ENCODE measurements at regions not wholly inside any gene's neighbourhood (a gene's known extent, or its start where the extent isn't known, plus 50 kb on each side); places are given as distances from the start of the nearest gene placed in this dataset.

DNA sequence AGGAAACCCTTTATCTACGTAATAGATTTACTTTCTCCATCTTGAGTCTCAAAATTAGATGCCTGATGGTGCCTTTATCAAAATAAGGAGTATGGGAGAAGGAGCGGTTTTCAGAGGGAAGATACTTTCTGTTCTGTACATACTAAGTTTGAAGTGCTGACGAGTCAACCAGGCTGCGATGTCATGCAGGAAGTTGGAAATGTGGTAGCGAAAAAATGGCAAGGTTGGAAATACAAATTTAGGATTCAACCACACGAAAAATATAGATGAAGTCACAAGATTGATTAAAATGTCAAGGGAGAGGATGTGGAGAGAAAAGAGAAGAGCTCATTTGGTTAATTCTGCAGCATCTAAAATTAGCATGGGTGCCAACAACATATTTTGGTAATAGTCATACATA lies 129.5 kb downstream of the FOXD1 start:
- TF ChIP-seq EZH2phosphoT487 (IDR thresholded peaks at IDR 0.05; ENCODE audit: borderline replicate concordance, low read depth, low read length): no peak
- TF ChIP-seq, protein P1, sequence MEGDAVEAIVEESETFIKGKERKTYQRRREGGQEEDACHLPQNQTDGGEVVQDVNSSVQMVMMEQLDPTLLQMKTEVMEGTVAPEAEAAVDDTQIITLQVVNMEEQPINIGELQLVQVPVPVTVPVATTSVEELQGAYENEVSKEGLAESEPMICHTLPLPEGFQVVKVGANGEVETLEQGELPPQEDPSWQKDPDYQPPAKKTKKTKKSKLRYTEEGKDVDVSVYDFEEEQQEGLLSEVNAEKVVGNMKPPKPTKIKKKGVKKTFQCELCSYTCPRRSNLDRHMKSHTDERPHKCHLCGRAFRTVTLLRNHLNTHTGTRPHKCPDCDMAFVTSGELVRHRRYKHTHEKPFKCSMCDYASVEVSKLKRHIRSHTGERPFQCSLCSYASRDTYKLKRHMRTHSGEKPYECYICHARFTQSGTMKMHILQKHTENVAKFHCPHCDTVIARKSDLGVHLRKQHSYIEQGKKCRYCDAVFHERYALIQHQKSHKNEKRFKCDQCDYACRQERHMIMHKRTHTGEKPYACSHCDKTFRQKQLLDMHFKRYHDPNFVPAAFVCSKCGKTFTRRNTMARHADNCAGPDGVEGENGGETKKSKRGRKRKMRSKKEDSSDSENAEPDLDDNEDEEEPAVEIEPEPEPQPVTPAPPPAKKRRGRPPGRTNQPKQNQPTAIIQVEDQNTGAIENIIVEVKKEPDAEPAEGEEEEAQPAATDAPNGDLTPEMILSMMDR (conservative IDR thresholded peaks at IDR 0.05; ENCODE audit: low read length): no peak
- CTCF ChIA-PET (ENCODE audit: unreplicated experiment): no interaction called here

DNA sequence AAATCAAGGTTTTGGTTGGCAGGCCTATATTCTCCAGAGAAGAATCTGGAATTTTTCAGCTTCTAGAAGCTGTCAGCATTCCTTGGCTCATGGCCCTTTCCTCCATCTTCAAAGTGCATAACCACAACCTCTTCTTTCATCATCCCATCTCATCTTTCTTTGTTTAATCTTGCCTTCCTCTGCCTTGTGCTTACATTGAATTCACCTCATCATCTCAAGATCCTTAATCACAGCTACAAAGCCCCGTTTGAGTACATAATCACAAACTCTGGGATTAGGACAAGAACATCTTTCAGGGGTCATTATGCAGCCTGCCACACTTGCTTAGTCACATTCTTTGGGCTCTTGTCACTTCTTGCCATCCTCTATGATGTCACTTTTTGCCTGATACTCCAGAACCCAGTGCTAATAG lies 130.3 kb downstream of the FOXD1 start:
- POLR2A ChIA-PET: no interaction called here
- H3K4me3 ChIP-seq (ENCODE audit: low read depth, low read length, poor library complexity, severe bottlenecking): no peak overlapping the region
- TF ChIP-seq, protein P1 (conservative IDR thresholded peaks at IDR 0.05; ENCODE audit: low read length): no peak
- no peak for TF ChIP-seq EZH2phosphoT487 (IDR thresholded peaks at IDR 0.05; ENCODE audit: borderline replicate concordance, low read depth, low read length)
- H3K9me2 ChIP-seq (ENCODE audit: insufficient read depth, low read length): no peaks in the 10 kb centered on the region
- no TSS peak for BruUV-seq (replicated peaks)
- H3K27ac ChIP-seq (ENCODE audit: low read depth, low read length, poor library complexity, severe bottlenecking): no peak overlapping the region
- H3K4me1 ChIP-seq (ENCODE audit: insufficient read depth, low read length, poor library complexity, severe bottlenecking): no peaks in the 10 kb centered on the region
- no peaks in the 10 kb centered on the region for H3K36me3 ChIP-seq (ENCODE audit: insufficient read depth, low read length)
- H3K9me3 ChIP-seq (ENCODE audit: low read length): no peaks in the 10 kb centered on the region
- no peak for DNase-seq (ENCODE audit: low spot score)
- no peak overlapping the region for H3K4me2 ChIP-seq (ENCODE audit: low read length)
- no peaks in the 10 kb centered on the region for H3K79me2 ChIP-seq (ENCODE audit: insufficient read depth, low read depth, low read length)
- CTCF ChIA-PET (ENCODE audit: unreplicated experiment): no interaction called here
- intact Hi-C loops (cut with micrococcal nuclease; ENCODE audit: unreplicated experiment): no loop called here
- no peaks in the 10 kb centered on the region for H4K20me1 ChIP-seq (ENCODE audit: insufficient read depth, low read length)
- H2AFZ ChIP-seq (ENCODE audit: low read length): no peak overlapping the region

More for the DNA sequence above, 129.5 kb downstream of the FOXD1 start:
- H3K9me2 ChIP-seq (ENCODE audit: insufficient read depth, low read length): no peaks in the 10 kb centered on the region
- H3K4me3 ChIP-seq (ENCODE audit: low read depth, low read length, poor library complexity, severe bottlenecking): no peak overlapping the region
- H3K79me2 ChIP-seq (ENCODE audit: insufficient read depth, low read depth, low read length): no peaks in the 10 kb centered on the region
- H3K9me3 ChIP-seq (ENCODE audit: low read length): no peaks in the 10 kb centered on the region
- H2AFZ ChIP-seq (ENCODE audit: low read length): no peak overlapping the region
- DNase-seq (ENCODE audit: low spot score): no peak
- no peak overlapping the region for H3K4me2 ChIP-seq (ENCODE audit: low read length)
- POLR2A ChIA-PET: interaction anchor here (0.6 kb wide), 1 partner anchor 36 kb away, joined by 3 read pairs; no protein-coding TSS in a partner anchor
- H3K27ac ChIP-seq (ENCODE audit: low read depth, low read length, poor library complexity, severe bottlenecking): no peak overlapping the region
- H4K20me1 ChIP-seq (ENCODE audit: insufficient read depth, low read length): no peaks in the 10 kb centered on the region
- no peaks in the 10 kb centered on the region for H3K4me1 ChIP-seq (ENCODE audit: insufficient read depth, low read length, poor library complexity, severe bottlenecking)
- intact Hi-C loops (cut with micrococcal nuclease; ENCODE audit: unreplicated experiment): no loop called here
- H3K36me3 ChIP-seq (ENCODE audit: insufficient read depth, low read length): no peaks in the 10 kb centered on the region
- BruUV-seq (replicated peaks): no TSS peak

DNA sequence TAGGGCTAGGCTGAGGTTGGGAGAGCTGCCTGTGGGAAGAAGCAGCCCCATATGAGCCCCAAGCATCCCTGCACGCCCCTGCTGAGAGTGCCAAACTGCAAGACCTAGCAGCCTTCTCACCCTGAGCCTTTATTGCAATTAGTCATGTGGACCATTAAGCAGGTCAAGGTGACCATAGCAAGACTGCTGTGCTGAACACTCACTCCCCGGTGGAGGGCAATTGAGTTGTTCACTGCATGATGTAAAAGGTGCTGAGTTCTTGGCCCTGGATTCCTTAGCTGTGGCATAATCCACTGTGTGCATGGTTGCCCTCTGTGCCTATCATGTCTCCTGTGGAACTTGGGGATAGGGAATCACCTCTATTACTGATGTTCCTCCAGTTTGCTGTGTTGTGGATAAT lies 131.1 kb downstream of the FOXD1 start:
- CTCF ChIA-PET (ENCODE audit: unreplicated experiment): no interaction called here
- H3K4me2 ChIP-seq (ENCODE audit: low read length): no peak overlapping the region

More for the DNA sequence above, 131.1 kb downstream of the FOXD1 start:
- BruUV-seq (replicated peaks): no TSS peak
- H3K4me1 ChIP-seq (ENCODE audit: insufficient read depth, low read length, poor library complexity, severe bottlenecking): no peaks in the 10 kb centered on the region
- H3K9me2 ChIP-seq (ENCODE audit: insufficient read depth, low read length): no peaks in the 10 kb centered on the region
- H2AFZ ChIP-seq (ENCODE audit: low read length): no peak overlapping the region
- H3K36me3 ChIP-seq (ENCODE audit: insufficient read depth, low read length): no peaks in the 10 kb centered on the region
- H3K9me3 ChIP-seq (ENCODE audit: low read length): no peaks in the 10 kb centered on the region
- H4K20me1 ChIP-seq (ENCODE audit: insufficient read depth, low read length): no peaks in the 10 kb centered on the region
- no peak overlapping the region for H3K4me3 ChIP-seq (ENCODE audit: low read depth, low read length, poor library complexity, severe bottlenecking)
- no peak for DNase-seq (ENCODE audit: low spot score)
- intact Hi-C loops (cut with micrococcal nuclease; ENCODE audit: unreplicated experiment): no loop called here
- POLR2A ChIA-PET: interaction anchor here (0.5 to 0.7 kb wide), 2 partner anchors 13 to 21 kb away, joined by 3 read pairs; no protein-coding TSS in a partner anchor
- TF ChIP-seq, protein P1 (conservative IDR thresholded peaks at IDR 0.05; ENCODE audit: low read length): no peak
- no peak for TF ChIP-seq EZH2phosphoT487 (IDR thresholded peaks at IDR 0.05; ENCODE audit: borderline replicate concordance, low read depth, low read length)
- no peak overlapping the region for H3K27ac ChIP-seq (ENCODE audit: low read depth, low read length, poor library complexity, severe bottlenecking)
- no peaks in the 10 kb centered on the region for H3K79me2 ChIP-seq (ENCODE audit: insufficient read depth, low read depth, low read length)
